Endothelial cell of umbilical vein (primary cell): ENCODE measurements at regions not wholly inside any gene's neighbourhood (a gene's known extent, or its start where the extent isn't known, plus 50 kb on each side); places are given as distances from the start of the nearest gene placed in this dataset.

Source experiments
- BruUV-seq: library from RNA; stranded (reverse); fragments of 400-500 nt; replicated peaks from 2 replicates; lab custom pipeline; 2021; lab: Mats Ljungman, UMichigan
- CTCF ChIA-PET: fragments of 300-600, 350-600 bp; sonication (Branson Sonifier 250); formaldehyde crosslinking; loops from one replicate; lab custom pipeline; 2021; ENCODE audit warnings: antibody characterized with exemption, inconsistent platforms; lab: Charles Lee
- POLR2A ChIA-PET: fragments of 300-600, 350-600 bp; sonication (Branson Sonifier 250); formaldehyde crosslinking; loops from one replicate; lab custom pipeline; 2021; ENCODE audit warnings: antibody characterized with exemption, inconsistent platforms; lab: Charles Lee
- DNase-seq: peaks from one replicate; pipeline ENCODE4 v3.0.0-alpha.2; 2011; ENCODE audit warnings: low read depth, low spot score
- FAIRE-seq: peaks from 2 replicates; lab custom pipeline; 2011; peaks lifted over from hg19 to GRCh38; lab: Jason Lieb, UNC
- H2AFZ ChIP-seq: 2 replicates; pipeline ENCODE4 v1.6.0; 2012; ENCODE audit warnings: low read depth, low read length, control low read depth, inconsistent platforms
- H3K27ac ChIP-seq: 2 replicates; pipeline ENCODE4 v1.5.1; 2011; ENCODE audit warnings: low read depth, mild to moderate bottlenecking, control low read depth, low read length, moderate library complexity; ENCODE audit not compliant: insufficient read depth
- H3K27me3 ChIP-seq, 2 experiments: 2 replicates each; pipeline versions ENCODE4 v1.6.0 to v1.6.1; 2011; ENCODE audit warnings: low read length in 2 of 2, mixed read lengths in 1 of 2; ENCODE audit not compliant: control insufficient read depth in 2 of 2, insufficient read depth in 2 of 2
- H3K36me3 ChIP-seq, 2 experiments: 2 replicates in 1 of 2; 3 replicates in 1 of 2; pipeline ENCODE4 v1.5.1; 2011; ENCODE audit warnings: low read length in 2 of 2, mild to moderate bottlenecking in 1 of 2, moderate library complexity in 1 of 2; ENCODE audit not compliant: control insufficient read depth in 2 of 2, insufficient read depth in 2 of 2; ENCODE audit errors: extremely low read depth in 1 of 2
- H3K4me1 ChIP-seq: 3 replicates; pipeline ENCODE4 v1.5.1; 2011; ENCODE audit warnings: mild to moderate bottlenecking, low read length; ENCODE audit not compliant: control insufficient read depth, insufficient read depth; ENCODE audit errors: extremely low read depth
- H3K4me2 ChIP-seq: 2 replicates; pipeline ENCODE4 v1.6.1; 2011; ENCODE audit warnings: low read length, control low read depth, mixed read lengths; ENCODE audit not compliant: insufficient read depth
- H3K4me3 ChIP-seq, 3 experiments: fragments of 200-600 bp in 1 of 3; sonication (generic), shearing (Covaris generic) in 1 of 3; replicated peaks in 1 of 3; 2 replicates each; pipeline ENCODE4 v1.5.1; 2011 to 2016; ENCODE audit warnings: control low read depth in 3 of 3, low read length in 3 of 3, mild to moderate bottlenecking in 2 of 3, inconsistent platforms in 1 of 3, low read depth in 1 of 3, moderate library complexity in 1 of 3; ENCODE audit not compliant: insufficient read depth in 1 of 3
- H3K79me2 ChIP-seq: 2 replicates; pipeline ENCODE4 v1.6.0; 2012; ENCODE audit warnings: low read length, inconsistent platforms; ENCODE audit not compliant: control insufficient read depth, insufficient read depth
- H3K9ac ChIP-seq: replicated peaks from 2 replicates; pipeline ENCODE3; 2011; ENCODE audit warnings: low read length, control low read depth; ENCODE audit not compliant: insufficient read depth; ENCODE audit errors: extremely low read depth
- H3K9me1 ChIP-seq: replicated peaks from 3 replicates; pipeline ENCODE4 v1.6.0; 2011; ENCODE audit warnings: mild to moderate bottlenecking, low read length; ENCODE audit not compliant: control insufficient read depth, insufficient read depth; ENCODE audit errors: extremely low read depth
- H3K9me3 ChIP-seq: replicated peaks from 2 replicates; pipeline ENCODE4 v1.5.1; 2012; ENCODE audit warnings: low read length, inconsistent platforms; ENCODE audit not compliant: control insufficient read depth, insufficient read depth
- H4K20me1 ChIP-seq: replicated peaks from 2 replicates; pipeline ENCODE3; 2011; ENCODE audit warnings: mild to moderate bottlenecking, low read length; ENCODE audit not compliant: control insufficient read depth, insufficient read depth; ENCODE audit errors: extremely low read depth
- EZH2 ChIP-seq: IDR thresholded peaks from 2 replicates; pipeline ENCODE4 v1.6.1; 2012; ENCODE audit warnings: borderline replicate concordance, low read depth, mild to moderate bottlenecking, moderate library complexity, low read length, inconsistent platforms; ENCODE audit not compliant: severe bottlenecking
- GATA2 ChIP-seq: IDR thresholded peaks from 2 replicates; pipeline ENCODE4 v1.7.0; 2011; ENCODE audit warnings: low read depth, mild to moderate bottlenecking, moderate library complexity, mixed read lengths, low read length; ENCODE audit not compliant: insufficient read length, insufficient read depth
- MYC ChIP-seq: IDR thresholded peaks from one replicate; pipeline ENCODE4 v1.6.1; 2011; ENCODE audit warnings: mild to moderate bottlenecking, low read depth, low read length
- POLR2A ChIP-seq: IDR thresholded peaks from 2 replicates; pipeline ENCODE4 v1.6.1; 2012; ENCODE audit warnings: low read depth, mild to moderate bottlenecking, control low read depth, low read length
- POLR2AphosphoS5 ChIP-seq: IDR thresholded peaks from 2 replicates; pipeline ENCODE4 v1.6.1; 2012; ENCODE audit warnings: low read depth, mild to moderate bottlenecking, control low read depth, low read length, moderate library complexity; ENCODE audit not compliant: insufficient read depth
- dilution Hi-C: fragments of 300-500 bp; cut with MboI; formaldehyde crosslinking; loops from one replicate; pipeline ENCODE4 v1.15.0; 2019; ENCODE audit warnings: low sequenced_read_pairs; ENCODE audit not compliant: extremely low pct_ligation_motif_present
- intact Hi-C: fragments of 100-400 bp; cut with micrococcal nuclease; formaldehyde crosslinking; loops from one replicate; pipeline ENCODE4 v1.10.0; 2022
- TF ChIP-seq, protein P1 (sequence below), 2 donors: IDR thresholded peaks; 1 replicate in 1 of 2; 2 replicates in 1 of 2; pipeline ENCODE4 v1.5.1; 2011; ENCODE audit warnings: low read length in 2 of 2, mild to moderate bottlenecking in 2 of 2, moderate library complexity in 2 of 2, control low read depth in 1 of 2, inconsistent platforms in 1 of 2, low read depth in 1 of 2; ENCODE audit not compliant: insufficient read depth in 1 of 2; ENCODE audit errors: extremely low read depth in 1 of 2
- TF ChIP-seq, protein P2 (sequence below): IDR thresholded peaks from 2 replicates; pipeline ENCODE4 v1.6.1; 2011; ENCODE audit not compliant: insufficient read depth, insufficient read length

DNA sequence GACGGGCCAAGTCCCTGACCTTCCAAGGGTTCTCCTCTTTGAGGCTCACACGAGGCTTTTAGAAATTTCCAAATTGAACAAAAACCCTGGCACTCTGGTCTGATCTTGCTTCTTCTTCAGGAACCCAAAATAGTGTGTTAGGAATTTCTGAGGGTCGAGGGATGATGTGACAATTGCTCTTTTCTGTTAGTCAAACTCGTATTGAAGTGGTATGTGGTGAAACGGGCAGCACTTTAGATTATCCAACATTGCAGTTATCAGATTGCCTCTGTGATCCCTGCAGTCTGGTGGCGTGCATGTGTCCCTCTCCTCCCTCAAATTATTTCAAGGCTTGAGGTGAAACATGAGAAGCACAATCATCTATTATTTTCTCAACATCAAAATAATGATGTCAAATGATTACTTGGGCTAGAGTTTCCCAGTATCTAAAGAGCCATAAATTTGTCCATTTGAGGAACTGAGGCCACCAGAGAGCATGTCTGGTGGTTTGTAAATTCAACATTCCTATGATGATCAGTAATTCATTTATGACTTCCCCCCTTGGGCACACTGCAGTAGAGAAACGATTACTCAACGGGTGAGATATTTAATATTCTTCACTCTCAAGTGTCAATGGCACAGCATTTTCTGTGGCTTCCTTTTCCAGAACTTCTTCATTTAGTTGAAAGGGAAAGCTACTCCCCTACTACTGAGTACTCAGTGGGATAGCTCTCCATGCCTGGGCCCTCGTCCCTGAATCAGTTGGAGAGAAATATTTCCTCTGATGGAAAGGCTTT lies 308.6 kb upstream of the MAP3K7 start:
- H3K4me2 ChIP-seq, result no peak overlapping the region
- no peak for DNase-seq
- H3K4me3 ChIP-seq, result no peak overlapping the region
- H3K36me3 ChIP-seq, result no peaks in the 10 kb centered on the region
- H3K9me3 ChIP-seq, result no peaks in the 10 kb centered on the region
- BruUV-seq, result no TSS peak
- no peaks in the 10 kb centered on the region for H3K27me3 ChIP-seq
- H3K9ac ChIP-seq, result no peak overlapping the region
- no peaks in the 10 kb centered on the region for H4K20me1 ChIP-seq
- no peak overlapping the region for H2AFZ ChIP-seq
- H3K27ac ChIP-seq, result no peak overlapping the region
- FAIRE-seq, result no peak
- no peak for TF ChIP-seq POLR2A
- TF ChIP-seq, protein P1, sequence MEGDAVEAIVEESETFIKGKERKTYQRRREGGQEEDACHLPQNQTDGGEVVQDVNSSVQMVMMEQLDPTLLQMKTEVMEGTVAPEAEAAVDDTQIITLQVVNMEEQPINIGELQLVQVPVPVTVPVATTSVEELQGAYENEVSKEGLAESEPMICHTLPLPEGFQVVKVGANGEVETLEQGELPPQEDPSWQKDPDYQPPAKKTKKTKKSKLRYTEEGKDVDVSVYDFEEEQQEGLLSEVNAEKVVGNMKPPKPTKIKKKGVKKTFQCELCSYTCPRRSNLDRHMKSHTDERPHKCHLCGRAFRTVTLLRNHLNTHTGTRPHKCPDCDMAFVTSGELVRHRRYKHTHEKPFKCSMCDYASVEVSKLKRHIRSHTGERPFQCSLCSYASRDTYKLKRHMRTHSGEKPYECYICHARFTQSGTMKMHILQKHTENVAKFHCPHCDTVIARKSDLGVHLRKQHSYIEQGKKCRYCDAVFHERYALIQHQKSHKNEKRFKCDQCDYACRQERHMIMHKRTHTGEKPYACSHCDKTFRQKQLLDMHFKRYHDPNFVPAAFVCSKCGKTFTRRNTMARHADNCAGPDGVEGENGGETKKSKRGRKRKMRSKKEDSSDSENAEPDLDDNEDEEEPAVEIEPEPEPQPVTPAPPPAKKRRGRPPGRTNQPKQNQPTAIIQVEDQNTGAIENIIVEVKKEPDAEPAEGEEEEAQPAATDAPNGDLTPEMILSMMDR (IDR thresholded peaks at IDR 0.05; ENCODE audit: extremely low read depth in 1 of 2, insufficient read depth in 1 of 2, low read depth in 1 of 2, low read length in 2 of 2), result no peak
- TF ChIP-seq GATA2, result no peak
- TF ChIP-seq, protein P2, sequence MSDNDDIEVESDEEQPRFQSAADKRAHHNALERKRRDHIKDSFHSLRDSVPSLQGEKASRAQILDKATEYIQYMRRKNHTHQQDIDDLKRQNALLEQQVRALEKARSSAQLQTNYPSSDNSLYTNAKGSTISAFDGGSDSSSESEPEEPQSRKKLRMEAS, result no peak
- no peak for TF ChIP-seq EZH2
- TF ChIP-seq POLR2AphosphoS5, result no peak
- TF ChIP-seq MYC, result no peak
- dilution Hi-C loops (no loop called here), intact Hi-C loops (no loop called here)
- H3K4me1 ChIP-seq, result no peaks in the 10 kb centered on the region
- no peaks in the 10 kb centered on the region for H3K79me2 ChIP-seq
- H3K9me1 ChIP-seq, result no peaks in the 10 kb centered on the region
- ChIA-PET POLR2A (no interaction called here), CTCF (no interaction called here)
